GM23338 (cell line): ENCODE measurements at regions not wholly inside any gene's neighbourhood (a gene's known extent, or its start where the extent isn't known, plus 50 kb on each side); places are given as distances from the start of the nearest gene placed in this dataset.

ENCODE experiments used
- ATAC-seq: fragments of 200-7000 bp; cut with Tn5 transposase; 3 replicates; pipeline ENCODE4 v1.9.1; 2020
- DNase-seq: peaks from one replicate; pipeline ENCODE4 v3.0.0-alpha.2; 2015; ENCODE audit warnings: low spot score
- H2AFZ ChIP-seq: fragments of 200-600 bp; sonication (generic); 2 replicates; pipeline ENCODE4 v1.8.0; 2016; ENCODE audit warnings: antibody characterized with exemption, mild to moderate bottlenecking, moderate library complexity
- H3F3A ChIP-seq: fragments of 200-600 bp; sonication (generic); replicated peaks from 2 replicates; pipeline ENCODE4 v1.8.0; 2017; ENCODE audit warnings: antibody characterized with exemption, mixed run types, low read depth
- H3K27ac ChIP-seq: fragments of 200-600 bp; sonication (generic); 2 replicates; pipeline ENCODE4 v1.6.1; 2016; ENCODE audit warnings: low read depth
- H3K27me3 ChIP-seq: fragments of 200-600 bp; sonication (generic); 2 replicates; pipeline ENCODE4 v1.8.0; 2016; ENCODE audit warnings: mild to moderate bottlenecking, mixed run types, moderate library complexity; ENCODE audit not compliant: insufficient read depth
- H3K36me3 ChIP-seq: fragments of 200-600 bp; sonication (generic); 2 replicates; pipeline ENCODE4 v1.8.0; 2016; ENCODE audit warnings: mild to moderate bottlenecking; ENCODE audit not compliant: insufficient read depth
- H3K4me1 ChIP-seq: fragments of 200-600 bp; sonication (generic); 2 replicates; pipeline ENCODE4 v1.8.0; 2016; ENCODE audit warnings: mild to moderate bottlenecking, moderate library complexity; ENCODE audit not compliant: insufficient read depth
- H3K4me2 ChIP-seq: fragments of 200-600 bp; sonication (generic); 2 replicates; pipeline ENCODE4 v1.7.1; 2017; ENCODE audit warnings: mixed run types
- H3K4me3 ChIP-seq: fragments of 200-600 bp; sonication (generic); 2 replicates; pipeline ENCODE4 v1.6.1; 2016; ENCODE audit warnings: mixed run types
- H3K79me2 ChIP-seq: fragments of 200-600 bp; sonication (generic); replicated peaks from 2 replicates; pipeline ENCODE4 v1.8.0; 2017; ENCODE audit warnings: mild to moderate bottlenecking; ENCODE audit not compliant: insufficient read depth
- H3K9me2 ChIP-seq: fragments of 200-600 bp; sonication (generic); 2 replicates; pipeline ENCODE4 v1.8.0; 2017; ENCODE audit not compliant: insufficient read depth
- H4K20me1 ChIP-seq: fragments of 200-600 bp; sonication (generic); replicated peaks from 2 replicates; pipeline ENCODE4 v1.8.0; 2017; ENCODE audit warnings: mild to moderate bottlenecking; ENCODE audit not compliant: insufficient read depth
- H3K27ac Mint-ChIP-seq: 2 replicates; pipeline ENCODE4 v1.8.0; 2020; ENCODE audit warnings: inconsistent platforms, mild to moderate bottlenecking, moderate library complexity, mixed read lengths
- H3K27me3 Mint-ChIP-seq: 3 replicates; pipeline ENCODE4 v1.8.0; 2022; ENCODE audit warnings: low read depth, mild to moderate bottlenecking, moderate library complexity, mixed read lengths, inconsistent platforms; ENCODE audit not compliant: insufficient read depth, poor library complexity
- H3K36me3 Mint-ChIP-seq: 3 replicates; pipeline ENCODE4 v1.8.0; 2021; ENCODE audit warnings: low read depth, mild to moderate bottlenecking, inconsistent platforms, moderate library complexity, mixed read lengths
- H3K4me1 Mint-ChIP-seq: 3 replicates; pipeline ENCODE4 v1.8.0; 2020; ENCODE audit warnings: mild to moderate bottlenecking, inconsistent platforms, mixed read lengths
- H3K4me3 Mint-ChIP-seq: 3 replicates; pipeline ENCODE4 v1.8.0; 2021; ENCODE audit warnings: moderate library complexity, mild to moderate bottlenecking, inconsistent platforms, mixed read lengths
- H3K9me3 Mint-ChIP-seq: 3 replicates; pipeline ENCODE4 v1.8.0; 2020; ENCODE audit warnings: moderate library complexity, mild to moderate bottlenecking, inconsistent platforms, mixed read lengths
- CREB1 ChIP-seq: fragments of 250-450 bp; sonication (Bioruptor Pico); IDR thresholded peaks from 2 replicates; pipeline ENCODE4 v1.5.0; 2020; ENCODE audit warnings: low read depth, mild to moderate bottlenecking, moderate library complexity
- CTCF ChIP-seq, 2 experiments: fragments of 200-600 bp in 1 of 2; sonication (generic) in 1 of 2; conservative IDR thresholded peaks; 2 replicates each; pipeline versions ENCODE4 v1.5.1 to v1.6.1; 2016 to 2017; ENCODE audit warnings: antibody characterized with exemption in 2 of 2, low read depth in 2 of 2, mild to moderate bottlenecking in 2 of 2, moderate library complexity in 1 of 2
- EZH2 ChIP-seq: fragments of 200-600 bp; sonication (generic); IDR thresholded peaks from one replicate; pipeline ENCODE4 v1.8.0; 2017; ENCODE audit warnings: antibody characterized with exemption, mild to moderate bottlenecking, low read depth; ENCODE audit not compliant: unreplicated experiment
- NANOG ChIP-seq: IDR thresholded peaks from 2 replicates; pipeline ENCODE4 v1.6.1; 2016; ENCODE audit warnings: antibody characterized with exemption, borderline replicate concordance
- REST ChIP-seq: IDR thresholded peaks from one replicate; pipeline ENCODE4 v1.6.1; 2018; ENCODE audit warnings: antibody characterized with exemption; ENCODE audit not compliant: unreplicated experiment
- STAT1 ChIP-seq: IDR thresholded peaks from one replicate; pipeline ENCODE4 v1.6.1; 2016; ENCODE audit warnings: antibody characterized with exemption; ENCODE audit not compliant: unreplicated experiment
- ZNF114 ChIP-seq: fragments of 250-450 bp; sonication (Bioruptor Pico); IDR thresholded peaks from 2 replicates; pipeline ENCODE4 v1.5.0; 2020; ENCODE audit warnings: mild to moderate bottlenecking, moderate library complexity
- TF ChIP-seq, protein P1 (sequence below): IDR thresholded peaks from 2 replicates; pipeline ENCODE4 v1.6.1; 2016; ENCODE audit warnings: antibody characterized with exemption

DNA sequence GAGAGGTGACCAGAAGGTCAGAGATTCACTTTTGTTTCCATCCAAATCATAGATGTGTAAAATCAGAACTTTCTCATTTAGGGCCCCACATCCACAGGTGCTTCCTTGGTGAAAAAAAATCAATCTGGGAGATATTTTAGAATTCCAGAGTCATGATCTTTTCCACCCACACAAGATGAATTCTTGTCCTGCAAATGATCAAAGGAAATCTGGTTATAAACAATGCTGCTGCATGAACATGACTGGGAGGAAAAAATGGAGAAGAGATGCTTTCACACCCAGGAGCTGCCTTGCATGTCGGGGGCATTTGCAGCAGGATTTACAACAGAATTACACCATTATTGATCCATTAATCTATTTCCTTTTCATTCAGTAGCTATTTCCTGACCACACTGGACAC is 106.5 kb upstream of the TMEM72 start:
- Histone ChIP-seq H3F3A (no peaks in the 10 kb centered on the region), H3K36me3 (no peaks in the 10 kb centered on the region), H4K20me1 (no peaks in the 10 kb centered on the region), H3K4me2 (no peak overlapping the region), H3K79me2 (no peaks in the 10 kb centered on the region), H2AFZ (no peak overlapping the region), H3K9me2 (peaks cover 15% of the 10 kb centered on the region; the same call in 1 of the 2 replicates), H3K27ac (no peak overlapping the region), H3K4me3 (no peak overlapping the region), H3K27me3 (no peaks in the 10 kb centered on the region), H3K4me1 (peaks cover 10% of the 10 kb centered on the region; the same call in 1 of the 2 replicates)
- Mint-ChIP-seq H3K36me3 (peaks cover 9% of the 10 kb centered on the region), H3K27me3 (peaks cover 12% of the 10 kb centered on the region), H3K4me1 (peaks cover 10% of the 10 kb centered on the region), H3K4me3 (no peak overlapping the region), H3K27ac (no peak overlapping the region), H3K9me3 (peaks cover 7% of the 10 kb centered on the region; the same call in 2 of the 3 replicates)
- DNase-seq, result no peak
- no peak for TF ChIP-seq CREB1 (CRISPR knock-in tag)
- TF ChIP-seq, protein P1, sequence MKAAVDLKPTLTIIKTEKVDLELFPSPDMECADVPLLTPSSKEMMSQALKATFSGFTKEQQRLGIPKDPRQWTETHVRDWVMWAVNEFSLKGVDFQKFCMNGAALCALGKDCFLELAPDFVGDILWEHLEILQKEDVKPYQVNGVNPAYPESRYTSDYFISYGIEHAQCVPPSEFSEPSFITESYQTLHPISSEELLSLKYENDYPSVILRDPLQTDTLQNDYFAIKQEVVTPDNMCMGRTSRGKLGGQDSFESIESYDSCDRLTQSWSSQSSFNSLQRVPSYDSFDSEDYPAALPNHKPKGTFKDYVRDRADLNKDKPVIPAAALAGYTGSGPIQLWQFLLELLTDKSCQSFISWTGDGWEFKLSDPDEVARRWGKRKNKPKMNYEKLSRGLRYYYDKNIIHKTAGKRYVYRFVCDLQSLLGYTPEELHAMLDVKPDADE, result no peak
- TF ChIP-seq STAT1, result no peak
- TF ChIP-seq NANOG, result no peak
- no peak for ATAC-seq

- Histone ChIP-seq H3K4me1 (peaks cover 10% of the 10 kb centered on the region; the same call in 1 of the 2 replicates), H3F3A (no peaks in the 10 kb centered on the region), H3K79me2 (no peaks in the 10 kb centered on the region), H2AFZ (no peak overlapping the region), H3K4me3 (no peak overlapping the region), H4K20me1 (no peaks in the 10 kb centered on the region), H3K4me2 (no peak overlapping the region), H3K36me3 (no peaks in the 10 kb centered on the region), H3K27me3 (no peaks in the 10 kb centered on the region), H3K27ac (no peak overlapping the region), H3K9me2 (peaks cover 15% of the 10 kb centered on the region; the same call in 1 of the 2 replicates)
- H3K4me3 Mint-ChIP-seq, result no peak overlapping the region
- H3K27me3 Mint-ChIP-seq, result peaks cover 12% of the 10 kb centered on the region
- no peak for TF ChIP-seq CTCF (conservative IDR thresholded peaks at IDR 0.05; ENCODE audit: low read depth in 2 of 2)
- ATAC-seq, result no peak
- peaks cover 10% of the 10 kb centered on the region for H3K9me3 Mint-ChIP-seq
- DNase-seq, result no peak
- no peak overlapping the region for H3K27ac Mint-ChIP-seq
- peaks cover 14% of the 10 kb centered on the region for H3K36me3 Mint-ChIP-seq
- H3K4me1 Mint-ChIP-seq, result peaks cover 18% of the 10 kb centered on the region
Measured at GRCh38 chr10:44805466-44806210, 105.5 kb upstream of the TMEM72 start.

DNA sequence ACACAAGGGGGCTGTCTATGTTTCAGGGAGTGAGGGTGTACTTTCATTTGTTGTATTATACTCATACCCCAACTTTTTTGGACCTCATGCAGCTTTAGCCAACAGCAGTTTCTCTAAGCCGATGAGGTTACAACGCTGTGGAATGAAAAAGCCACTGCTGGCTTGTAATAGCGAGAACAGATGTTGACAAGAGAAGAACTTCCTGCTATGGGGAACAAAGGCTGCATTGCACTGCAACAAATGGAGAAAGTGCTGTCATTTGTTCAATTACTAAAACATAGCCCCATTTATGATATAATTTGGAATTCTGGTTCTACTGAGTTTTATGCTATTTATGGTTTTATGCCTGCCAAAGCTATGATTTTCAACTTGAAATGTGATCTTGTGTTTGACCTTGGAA is 104.2 kb upstream of the TMEM72 start:
- H3F3A ChIP-seq, result no peaks in the 10 kb centered on the region
- H3K36me3 ChIP-seq, result no peaks in the 10 kb centered on the region
- H3K79me2 ChIP-seq, result no peaks in the 10 kb centered on the region
- H3K36me3 Mint-ChIP-seq, result peaks cover 14% of the 10 kb centered on the region
- peaks cover 15% of the 10 kb centered on the region; the same call in 1 of the 2 replicates for H3K9me2 ChIP-seq
- H3K4me1 Mint-ChIP-seq, result peaks cover 18% of the 10 kb centered on the region
- H4K20me1 ChIP-seq, result no peaks in the 10 kb centered on the region
- peaks cover 9% of the 10 kb centered on the region for H3K27me3 Mint-ChIP-seq
- no peak overlapping the region for H3K27ac ChIP-seq
- H3K27ac Mint-ChIP-seq, result no peak overlapping the region
- H3K9me3 Mint-ChIP-seq, result peaks cover 10% of the 10 kb centered on the region
- H3K27me3 ChIP-seq, result no peaks in the 10 kb centered on the region
- no peak overlapping the region; the same call in 1 of the 2 replicates for H2AFZ ChIP-seq
- H3K4me2 ChIP-seq, result no peak overlapping the region
- H3K4me1 ChIP-seq, result peaks cover 10% of the 10 kb centered on the region; the same call in 1 of the 2 replicates
- H3K4me3 Mint-ChIP-seq, result no peak overlapping the region
- no peak overlapping the region for H3K4me3 ChIP-seq
- no peak for DNase-seq
- ATAC-seq, result no peak
- TF ChIP-seq STAT1 (no peak), ZNF114 (no peak), NANOG (no peak), CTCF (conservative IDR thresholded peaks at IDR 0.05; ENCODE audit: low read depth in 2 of 2) (no peak), REST (no peak), EZH2 (no peak)
